HepG2 (cell line): ENCODE measurements at regions not wholly inside any gene's neighbourhood (a gene's known extent, or its start where the extent isn't known, plus 50 kb on each side); places are given as distances from the start of the nearest gene placed in this dataset.

ENCODE experiments used
- ATAC-seq: fragments of 200-7000 bp; cut with Tn5 transposase; 3 replicates; pipeline ENCODE4 v1.9.1; 2020; ENCODE audit warnings: mild to moderate bottlenecking, moderate library complexity
- BruUV-seq: library from RNA; stranded (reverse); fragments of 400-500 nt; replicated peaks from 2 replicates; lab custom pipeline; 2021; lab: Mats Ljungman, UMichigan
- CTCF ChIA-PET: fragments of 300-600 bp; formaldehyde crosslinking; extraction: SDS; loops from one replicate; lab custom pipeline; 2021; ENCODE audit warnings: low total read pairs, inconsistent platforms, low intra/inter-chr PET ratio; lab: Yijun Ruan, JAX
- POLR2A ChIA-PET: fragments of 350-600 bp; sonication (Branson Sonifier 250); formaldehyde crosslinking; loops from one replicate; lab custom pipeline; 2020; ENCODE audit warnings: antibody characterized with exemption, inconsistent platforms; lab: Yijun Ruan, JAX
- DNase-seq: peaks from one replicate; pipeline ENCODE4 v3.0.0-alpha.2; 2015; ENCODE audit warnings: low spot score
- FAIRE-seq: peaks from 3 replicates; lab custom pipeline; 2011; peaks lifted over from hg19 to GRCh38; lab: Jason Lieb, UNC
- H2AFZ ChIP-seq: one replicate; pipeline ENCODE4 v1.6.1; 2011; ENCODE audit warnings: low read length, inconsistent platforms
- H3K27ac ChIP-seq: fragments of 300-600 bp; 3 replicates; pipeline ENCODE4 v1.8.0; 2011; ENCODE audit warnings: mixed run types, mild to moderate bottlenecking, mixed read lengths, low read length, inconsistent platforms; ENCODE audit not compliant: insufficient read depth; ENCODE audit errors: extremely low read length
- H3K27me3 ChIP-seq, 2 experiments: fragments of 200-600 bp in 1 of 2; 2 replicates in 1 of 2; 3 replicates in 1 of 2; pipeline versions ENCODE4 v1.6.0 to v1.8.0; 2011; ENCODE audit warnings: low read length in 2 of 2, mild to moderate bottlenecking in 2 of 2, moderate library complexity in 2 of 2, inconsistent platforms in 1 of 2; ENCODE audit not compliant: insufficient read depth in 2 of 2, control insufficient read depth in 1 of 2
- H3K36me3 ChIP-seq, 2 experiments: fragments of 200-600 bp in 1 of 2; replicated peaks in 1 of 2; 2 replicates in 1 of 2; 3 replicates in 1 of 2; pipeline versions ENCODE4 v1.5.1 to v1.8.0; 2011; ENCODE audit warnings: low read length in 2 of 2, inconsistent platforms in 1 of 2; ENCODE audit not compliant: insufficient read depth in 2 of 2, control insufficient read depth in 1 of 2
- H3K4me1 ChIP-seq: 2 replicates; pipeline ENCODE4 v1.5.1; 2012; ENCODE audit warnings: low read length, inconsistent platforms; ENCODE audit not compliant: insufficient read depth
- H3K4me2 ChIP-seq: 2 replicates; pipeline ENCODE4 v1.6.0; 2011; ENCODE audit warnings: low read depth, low read length, inconsistent platforms
- H3K4me3 ChIP-seq, 3 experiments: fragments of 200-600 bp in 1 of 3; sonication (generic), shearing (Covaris generic) in 1 of 3; replicated peaks in 1 of 3; 2 replicates each; pipeline ENCODE4 v1.5.1; 2011 to 2016; ENCODE audit warnings: low read length in 3 of 3, inconsistent platforms in 2 of 3, low read depth in 2 of 3, mild to moderate bottlenecking in 2 of 3, control low read depth in 1 of 3, mixed read lengths in 1 of 3; ENCODE audit not compliant: insufficient read depth in 1 of 3
- H3K79me2 ChIP-seq: one replicate; pipeline ENCODE4 v1.6.1; 2011; ENCODE audit warnings: low read length, inconsistent platforms; ENCODE audit not compliant: insufficient read depth
- H3K9ac ChIP-seq: 2 replicates; pipeline ENCODE4 v1.6.0; 2011; ENCODE audit warnings: mild to moderate bottlenecking, low read depth, low read length, inconsistent platforms; ENCODE audit not compliant: insufficient read depth
- H3K9me3 ChIP-seq: 2 replicates; pipeline ENCODE4 v1.5.1; 2012; ENCODE audit warnings: mild to moderate bottlenecking, low read length
- H4K20me1 ChIP-seq: 2 replicates; pipeline ENCODE4 v1.6.0; 2011; ENCODE audit warnings: inconsistent platforms, mild to moderate bottlenecking, low read length, moderate library complexity; ENCODE audit not compliant: insufficient read depth
- ATM ChIP-seq: fragments of 450-650 bp; IDR thresholded peaks from 2 replicates; pipeline ENCODE4 v1.7.1; 2017; ENCODE audit warnings: mild to moderate bottlenecking, borderline replicate concordance
- BCL6 ChIP-seq: IDR thresholded peaks from 2 replicates; pipeline ENCODE4 v1.6.1; 2016; ENCODE audit warnings: missing genetic modification reagents, missing compliant biosample characterization
- CEBPG ChIP-seq: IDR thresholded peaks from 2 replicates; pipeline ENCODE4 v1.6.1; 2016
- GFI1 ChIP-seq: sonication (generic); formaldehyde crosslinking; IDR thresholded peaks from 2 replicates; pipeline ENCODE4 v1.5.0; 2020; ENCODE audit warnings: missing genetic modification reagents, mild to moderate bottlenecking, borderline replicate concordance
- HNF4A ChIP-seq: sonication (generic); formaldehyde crosslinking; IDR thresholded peaks from 2 replicates; pipeline ENCODE4 v1.4.0; 2020; ENCODE audit warnings: missing genetic modification reagents
- HNRNPK ChIP-seq: fragments of 200-400 bp; formaldehyde crosslinking; IDR thresholded peaks from 2 replicates; pipeline ENCODE4 v1.6.1; 2018; ENCODE audit warnings: low read length, low read depth, moderate library complexity, mild to moderate bottlenecking; ENCODE audit not compliant: poor library complexity, severe bottlenecking
- MTF1 ChIP-seq: sonication (generic); formaldehyde crosslinking; IDR thresholded peaks from 2 replicates; pipeline ENCODE4 v1.5.0; 2020; ENCODE audit warnings: missing genetic modification reagents
- RCOR2 ChIP-seq: IDR thresholded peaks from 2 replicates; pipeline ENCODE4 v1.6.1; 2016; ENCODE audit warnings: missing biosample characterization, missing genetic modification reagents
- TEAD3 ChIP-seq: optimal IDR thresholded peaks from 2 replicates; pipeline ENCODE3; 2016; ENCODE audit warnings: borderline replicate concordance
- TMF1 ChIP-seq: sonication (generic); formaldehyde crosslinking; IDR thresholded peaks from 2 replicates; pipeline ENCODE4 v1.8.1; 2022; ENCODE audit warnings: low read depth, missing genetic modification reagents
- ZFP36 ChIP-seq: fragments of 150-350 bp; IDR thresholded peaks from 2 replicates; pipeline ENCODE4 v1.6.1; 2018; ENCODE audit warnings: borderline replicate concordance, low read length, low read depth; ENCODE audit not compliant: partially characterized antibody
- ZNF333 ChIP-seq: sonication (generic); formaldehyde crosslinking; IDR thresholded peaks from 2 replicates; pipeline ENCODE4 v1.4.0; 2020; ENCODE audit warnings: mild to moderate bottlenecking, missing genetic modification reagents, borderline replicate concordance
- WGBS: methylation state at CpG from one replicate; pipeline ENCODE4 v1.1.6; 2017; ENCODE audit warnings: low lambda C conversion rate; 5-methylcytosine and 5-hydroxymethylcytosine counted together
- in situ Hi-C: cut with HindIII; loops from 2 replicates; pipeline ENCODE4 v1.10.0; 2017; ENCODE audit warnings: low pct_unique_long_range_greater_than_20kb; ENCODE audit not compliant: extremely low pct_ligation_motif_present
- intact Hi-C: fragments of 100-400 bp; cut with micrococcal nuclease; formaldehyde crosslinking; loops from one replicate; pipeline ENCODE4 v1.10.0; 2022; ENCODE audit not compliant: unreplicated experiment
- TF ChIP-seq, protein P1 (sequence below): sonication (generic); formaldehyde crosslinking; IDR thresholded peaks from 2 replicates; pipeline ENCODE4 v1.4.0; 2020; ENCODE audit warnings: missing genetic modification reagents
- TF ChIP-seq, protein P2 (sequence below): sonication (generic); formaldehyde crosslinking; IDR thresholded peaks from 2 replicates; pipeline ENCODE4 v1.5.0; 2020; ENCODE audit warnings: missing genetic modification reagents
- TF ChIP-seq, protein P3 (sequence below): sonication (generic); formaldehyde crosslinking; IDR thresholded peaks from 2 replicates; pipeline ENCODE4 v1.4.0; 2020; ENCODE audit warnings: mild to moderate bottlenecking, missing genetic modification reagents
- TF ChIP-seq, protein P4 (sequence below): sonication (generic); formaldehyde crosslinking; IDR thresholded peaks from 2 replicates; pipeline ENCODE4 v1.5.1; 2020; ENCODE audit warnings: missing genetic modification reagents, mild to moderate bottlenecking, borderline replicate concordance

DNA sequence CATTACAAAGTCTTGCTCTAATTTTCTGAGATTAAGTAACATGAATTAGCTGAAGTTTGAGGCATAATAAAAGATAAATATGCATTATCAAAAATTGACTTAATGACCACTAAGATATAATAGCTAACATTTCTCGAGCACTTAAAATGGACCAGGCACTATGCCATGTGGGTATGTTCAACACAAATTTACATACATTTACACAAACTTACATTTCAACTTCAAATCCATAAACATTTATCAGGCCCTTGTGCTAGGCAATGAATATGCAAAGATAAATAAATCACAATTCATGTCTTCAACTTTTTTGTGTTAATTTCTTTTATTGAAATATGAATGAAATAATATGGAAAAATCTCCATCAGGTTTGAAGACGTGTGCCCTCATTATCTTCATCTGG lies 108.7 kb downstream of the GAS2L3 start:
- DNase-seq (no peak), ATAC-seq (no peak), FAIRE-seq (no peak)
- H3K4me3 ChIP-seq, result no peak overlapping the region
- H3K36me3 ChIP-seq, result no peaks in the 10 kb centered on the region
- CTCF ChIA-PET, result no interaction called here
- H3K9me3 ChIP-seq, result peaks cover 25% of the 10 kb centered on the region
- in situ Hi-C loops (no loop called here), intact Hi-C loops (no loop called here)
- H3K9ac ChIP-seq, result no peak overlapping the region
- H3K79me2 ChIP-seq, result no peaks in the 10 kb centered on the region
- TF ChIP-seq, protein P1, sequence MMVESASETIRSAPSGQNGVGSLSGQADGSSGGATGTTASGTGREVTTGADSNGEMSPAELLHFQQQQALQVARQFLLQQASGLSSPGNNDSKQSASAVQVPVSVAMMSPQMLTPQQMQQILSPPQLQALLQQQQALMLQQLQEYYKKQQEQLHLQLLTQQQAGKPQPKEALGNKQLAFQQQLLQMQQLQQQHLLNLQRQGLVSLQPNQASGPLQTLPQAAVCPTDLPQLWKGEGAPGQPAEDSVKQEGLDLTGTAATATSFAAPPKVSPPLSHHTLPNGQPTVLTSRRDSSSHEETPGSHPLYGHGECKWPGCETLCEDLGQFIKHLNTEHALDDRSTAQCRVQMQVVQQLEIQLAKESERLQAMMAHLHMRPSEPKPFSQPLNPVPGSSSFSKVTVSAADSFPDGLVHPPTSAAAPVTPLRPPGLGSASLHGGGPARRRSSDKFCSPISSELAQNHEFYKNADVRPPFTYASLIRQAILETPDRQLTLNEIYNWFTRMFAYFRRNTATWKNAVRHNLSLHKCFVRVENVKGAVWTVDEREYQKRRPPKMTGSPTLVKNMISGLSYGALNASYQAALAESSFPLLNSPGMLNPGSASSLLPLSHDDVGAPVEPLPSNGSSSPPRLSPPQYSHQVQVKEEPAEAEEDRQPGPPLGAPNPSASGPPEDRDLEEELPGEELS (CRISPR knock-in tag), result no peak
- TF ChIP-seq ATM (no peak), CEBPG (CRISPR knock-in tag) (no peak), HNRNPK (no peak), GFI1 (CRISPR knock-in tag) (no peak), TMF1 (CRISPR knock-in tag) (no peak), BCL6 (CRISPR knock-in tag) (no peak), TEAD3 (CRISPR knock-in tag) (no peak), ZNF333 (CRISPR knock-in tag) (no peak), HNF4A (CRISPR knock-in tag) (no peak), MTF1 (CRISPR knock-in tag) (no peak), RCOR2 (CRISPR knock-in tag) (no peak), ZFP36 (no peak)
- TF ChIP-seq, protein P2, sequence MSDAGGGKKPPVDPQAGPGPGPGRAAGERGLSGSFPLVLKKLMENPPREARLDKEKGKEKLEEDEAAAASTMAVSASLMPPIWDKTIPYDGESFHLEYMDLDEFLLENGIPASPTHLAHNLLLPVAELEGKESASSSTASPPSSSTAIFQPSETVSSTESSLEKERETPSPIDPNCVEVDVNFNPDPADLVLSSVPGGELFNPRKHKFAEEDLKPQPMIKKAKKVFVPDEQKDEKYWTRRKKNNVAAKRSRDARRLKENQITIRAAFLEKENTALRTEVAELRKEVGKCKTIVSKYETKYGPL (CRISPR knock-in tag), result no peak
- TF ChIP-seq, protein P3, sequence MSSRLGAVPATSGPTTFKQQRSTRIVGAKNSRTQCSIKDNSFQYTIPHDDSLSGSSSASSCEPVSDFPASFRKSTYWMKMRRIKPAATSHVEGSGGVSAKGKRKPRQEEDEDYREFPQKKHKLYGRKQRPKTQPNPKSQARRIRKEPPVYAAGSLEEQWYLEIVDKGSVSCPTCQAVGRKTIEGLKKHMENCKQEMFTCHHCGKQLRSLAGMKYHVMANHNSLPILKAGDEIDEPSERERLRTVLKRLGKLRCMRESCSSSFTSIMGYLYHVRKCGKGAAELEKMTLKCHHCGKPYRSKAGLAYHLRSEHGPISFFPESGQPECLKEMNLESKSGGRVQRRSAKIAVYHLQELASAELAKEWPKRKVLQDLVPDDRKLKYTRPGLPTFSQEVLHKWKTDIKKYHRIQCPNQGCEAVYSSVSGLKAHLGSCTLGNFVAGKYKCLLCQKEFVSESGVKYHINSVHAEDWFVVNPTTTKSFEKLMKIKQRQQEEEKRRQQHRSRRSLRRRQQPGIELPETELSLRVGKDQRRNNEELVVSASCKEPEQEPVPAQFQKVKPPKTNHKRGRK (CRISPR knock-in tag), result no peak
- TF ChIP-seq, protein P4, sequence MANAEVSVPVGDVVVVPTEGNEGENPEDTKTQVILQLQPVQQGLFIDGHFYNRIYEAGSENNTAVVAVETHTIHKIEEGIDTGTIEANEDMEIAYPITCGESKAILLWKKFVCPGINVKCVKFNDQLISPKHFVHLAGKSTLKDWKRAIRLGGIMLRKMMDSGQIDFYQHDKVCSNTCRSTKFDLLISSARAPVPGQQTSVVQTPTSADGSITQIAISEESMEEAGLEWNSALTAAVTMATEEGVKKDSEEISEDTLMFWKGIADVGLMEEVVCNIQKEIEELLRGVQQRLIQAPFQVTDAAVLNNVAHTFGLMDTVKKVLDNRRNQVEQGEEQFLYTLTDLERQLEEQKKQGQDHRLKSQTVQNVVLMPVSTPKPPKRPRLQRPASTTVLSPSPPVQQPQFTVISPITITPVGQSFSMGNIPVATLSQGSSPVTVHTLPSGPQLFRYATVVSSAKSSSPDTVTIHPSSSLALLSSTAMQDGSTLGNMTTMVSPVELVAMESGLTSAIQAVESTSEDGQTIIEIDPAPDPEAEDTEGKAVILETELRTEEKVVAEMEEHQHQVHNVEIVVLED (CRISPR knock-in tag), result no peak
- H3K27ac ChIP-seq, result no peak overlapping the region
- no peaks in the 10 kb centered on the region for H4K20me1 ChIP-seq
- H3K4me2 ChIP-seq, result no peak overlapping the region
- BruUV-seq, result no TSS peak
- peaks cover 0 to 20% of the 10 kb centered on the region in 2 experiments; a peak in 2 of 5 replicates for H3K27me3 ChIP-seq
- no peaks in the 10 kb centered on the region for H3K4me1 ChIP-seq
- WGBS, result 5% methylated on average over 2 of the region's 2 CpGs
- no peak overlapping the region for H2AFZ ChIP-seq
- POLR2A ChIA-PET, result no interaction called here
